PC-9 (cell line): ENCODE measurements at regions not wholly inside any gene's neighbourhood (a gene's known extent, or its start where the extent isn't known, plus 50 kb on each side); places are given as distances from the start of the nearest gene placed in this dataset.

Experiments used
- BruUV-seq: library from RNA; stranded (reverse); fragments of 400-500 nt; replicated peaks from 2 replicates; lab custom pipeline; 2021; lab: Mats Ljungman, UMichigan
- CTCF ChIA-PET: fragments of 300-600 bp; sonication (Branson Sonifier 250); formaldehyde crosslinking; loops from one replicate; lab custom pipeline; 2022; ENCODE audit warnings: antibody characterized with exemption; lab: Charles Lee
- POLR2A ChIA-PET: fragments of 300-600 bp; sonication (Branson Sonifier 250); formaldehyde crosslinking; loops from one replicate; lab custom pipeline; 2022; ENCODE audit warnings: antibody characterized with exemption; ENCODE audit not compliant: unreplicated experiment; lab: Charles Lee
- DNase-seq, 2 experiments: peaks; one replicate each; pipeline versions ENCODE4 v3.0.0 to v3.0.0-alpha.2; 2015 to 2022; ENCODE audit warnings: mixed read lengths in 1 of 2
- H2AFZ ChIP-seq: fragments of 200-600 bp; sonication (generic); 2 replicates; pipeline ENCODE4 v1.8.1; 2017; ENCODE audit warnings: antibody characterized with exemption
- H3F3A ChIP-seq: fragments of 200-600 bp; sonication (generic); 2 replicates; pipeline ENCODE4 v1.8.1; 2017; ENCODE audit warnings: antibody characterized with exemption, mild to moderate bottlenecking, low read depth; ENCODE audit not compliant: insufficient read depth
- H3K27ac ChIP-seq: fragments of 200-600 bp; sonication (generic); 2 replicates; pipeline ENCODE4 v1.6.1; 2016; ENCODE audit warnings: mixed run types
- H3K27me3 ChIP-seq: fragments of 200-600 bp; sonication (generic); 2 replicates; pipeline ENCODE4 v1.6.1; 2016; ENCODE audit warnings: low read depth, mixed run types; ENCODE audit not compliant: insufficient read depth
- H3K36me3 ChIP-seq: fragments of 200-600 bp; sonication (generic); 2 replicates; pipeline ENCODE4 v1.6.1; 2016; ENCODE audit warnings: low read depth, mixed run types
- H3K4me1 ChIP-seq: fragments of 200-600 bp; sonication (generic); replicated peaks from 2 replicates; pipeline ENCODE4 v1.6.1; 2016; ENCODE audit warnings: mixed run types; ENCODE audit not compliant: insufficient read depth
- H3K4me2 ChIP-seq: fragments of 200-600 bp; sonication (generic); 2 replicates; pipeline ENCODE4 v1.6.1; 2017; ENCODE audit warnings: mixed run types
- H3K4me3 ChIP-seq: fragments of 200-600 bp; sonication (generic); 2 replicates; pipeline ENCODE4 v1.6.1; 2016; ENCODE audit warnings: mixed run types
- H3K79me2 ChIP-seq: fragments of 200-600 bp; sonication (generic); 2 replicates; pipeline ENCODE4 v1.6.1; 2017; ENCODE audit warnings: low read depth, mixed run types
- H3K9me2 ChIP-seq: fragments of 200-600 bp; sonication (generic); 2 replicates; pipeline ENCODE4 v1.8.1; 2017; ENCODE audit warnings: mild to moderate bottlenecking; ENCODE audit not compliant: insufficient read depth
- H3K9me3 ChIP-seq: fragments of 200-600 bp; sonication (generic); 2 replicates; pipeline ENCODE4 v1.8.1; 2016; ENCODE audit warnings: low read depth; ENCODE audit not compliant: insufficient read depth
- H4K20me1 ChIP-seq: fragments of 200-600 bp; sonication (generic); 2 replicates; pipeline ENCODE4 v1.8.1; 2017; ENCODE audit not compliant: insufficient read depth
- CTCF ChIP-seq: fragments of 200-600 bp; sonication (generic); conservative IDR thresholded peaks from 2 replicates; pipeline ENCODE4 v1.6.1; 2017; ENCODE audit warnings: mixed run types, antibody characterized with exemption, mild to moderate bottlenecking, moderate library complexity
- EZH2 ChIP-seq: fragments of 200-600 bp; sonication (generic); IDR thresholded peaks from 2 replicates; pipeline ENCODE4 v1.8.0; 2017; ENCODE audit warnings: antibody characterized with exemption, low read depth
- intact Hi-C: fragments of 100-400 bp; cut with micrococcal nuclease; formaldehyde crosslinking; loops from one replicate; pipeline ENCODE4 v1.10.0; 2022; ENCODE audit not compliant: unreplicated experiment

GRCh38 chr18:39793609-39794008, 2161.4 kb upstream of the PIK3C3 start:
- TF ChIP-seq EZH2 (no peak), CTCF (no peak)
- no peak for DNase-seq
- Histone ChIP-seq H3K27me3 (no peaks in the 10 kb centered on the region), H4K20me1 (no peaks in the 10 kb centered on the region), H2AFZ (no peak overlapping the region), H3F3A (no peaks in the 10 kb centered on the region), H3K9me3 (no peaks in the 10 kb centered on the region), H3K79me2 (peaks cover 7% of the 10 kb centered on the region; the same call in 1 of the 2 replicates), H3K4me2 (no peak overlapping the region), H3K27ac (no peak overlapping the region), H3K36me3 (no peaks in the 10 kb centered on the region), H3K4me1 (peaks cover 3% of the 10 kb centered on the region; the same call in 1 of the 2 replicates), H3K4me3 (no peak overlapping the region), H3K9me2 (no peaks in the 10 kb centered on the region)
- BruUV-seq = no TSS peak
- POLR2A ChIA-PET = no interaction called here
- intact Hi-C loops = no loop called here
- CTCF ChIA-PET = no interaction called here

GRCh38 chr18:39788383-39788782, 2166.7 kb upstream of the PIK3C3 start:
- Histone ChIP-seq H2AFZ (no peak overlapping the region), H3K9me3 (no peaks in the 10 kb centered on the region), H3F3A (no peaks in the 10 kb centered on the region), H3K4me2 (no peak overlapping the region), H3K9me2 (no peaks in the 10 kb centered on the region), H3K36me3 (no peaks in the 10 kb centered on the region), H4K20me1 (no peaks in the 10 kb centered on the region), H3K27ac (no peak overlapping the region), H3K79me2 (no peaks in the 10 kb centered on the region), H3K4me1 (no peaks in the 10 kb centered on the region), H3K4me3 (no peak overlapping the region), H3K27me3 (no peaks in the 10 kb centered on the region)
- no peak for DNase-seq
- ChIA-PET CTCF (no interaction called here), POLR2A (no interaction called here)
- TF ChIP-seq CTCF = no peak
- TF ChIP-seq EZH2 = no peak
- BruUV-seq = no TSS peak
- intact Hi-C loops = no loop called here

DNA sequence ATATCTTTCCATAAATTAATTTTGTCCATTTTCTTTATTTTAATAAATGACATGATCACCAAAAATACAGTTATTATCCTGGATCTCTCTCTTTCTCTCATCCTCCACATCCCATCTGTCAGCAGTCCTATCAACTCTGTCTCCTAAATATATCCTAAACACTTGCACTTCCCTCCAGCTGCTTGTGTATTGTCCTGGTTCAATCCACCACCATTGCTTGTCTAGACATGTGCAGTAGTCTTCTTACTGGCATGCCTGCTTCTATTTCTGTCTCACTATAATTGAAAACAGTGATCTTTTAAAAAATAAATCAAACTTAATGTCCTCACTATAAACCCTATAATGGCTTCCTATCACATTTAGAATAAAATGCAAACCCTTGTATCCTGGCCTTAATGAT, 2168.6 kb upstream of the PIK3C3 start:
- no peaks in the 10 kb centered on the region for H3K9me3 ChIP-seq
- H4K20me1 ChIP-seq = no peaks in the 10 kb centered on the region
- no peaks in the 10 kb centered on the region for H3K9me2 ChIP-seq
- no peak for DNase-seq
- CTCF ChIA-PET = no interaction called here
- no peaks in the 10 kb centered on the region for H3K4me1 ChIP-seq
- intact Hi-C loops = no loop called here
- POLR2A ChIA-PET = no interaction called here
- H3K4me3 ChIP-seq = no peak overlapping the region
- H3K36me3 ChIP-seq = no peaks in the 10 kb centered on the region
- H3K4me2 ChIP-seq = no peak overlapping the region
- H3K79me2 ChIP-seq = no peaks in the 10 kb centered on the region
- TF ChIP-seq CTCF (no peak), EZH2 (no peak)
- H3F3A ChIP-seq = no peaks in the 10 kb centered on the region
- no TSS peak for BruUV-seq
- no peak overlapping the region for H2AFZ ChIP-seq
- H3K27ac ChIP-seq = no peak overlapping the region
- no peaks in the 10 kb centered on the region for H3K27me3 ChIP-seq
